Anterior cingulate cortex (tissue), 58 donors: ENCODE measurements at regions not wholly inside any gene's neighbourhood (a gene's known extent, or its start where the extent isn't known, plus 50 kb on each side); places are given as distances from the start of the nearest gene placed in this dataset.

Source experiments
- DNase-seq, 58 donors: peaks; one replicate each; lab custom pipeline; 2025; lab: John Stamatoyannopoulos, UW

- no peak for DNase-seq
Measured at GRCh38 chr10:123443924-123444323, 222.2 kb upstream of the GPR26 start.

DNA sequence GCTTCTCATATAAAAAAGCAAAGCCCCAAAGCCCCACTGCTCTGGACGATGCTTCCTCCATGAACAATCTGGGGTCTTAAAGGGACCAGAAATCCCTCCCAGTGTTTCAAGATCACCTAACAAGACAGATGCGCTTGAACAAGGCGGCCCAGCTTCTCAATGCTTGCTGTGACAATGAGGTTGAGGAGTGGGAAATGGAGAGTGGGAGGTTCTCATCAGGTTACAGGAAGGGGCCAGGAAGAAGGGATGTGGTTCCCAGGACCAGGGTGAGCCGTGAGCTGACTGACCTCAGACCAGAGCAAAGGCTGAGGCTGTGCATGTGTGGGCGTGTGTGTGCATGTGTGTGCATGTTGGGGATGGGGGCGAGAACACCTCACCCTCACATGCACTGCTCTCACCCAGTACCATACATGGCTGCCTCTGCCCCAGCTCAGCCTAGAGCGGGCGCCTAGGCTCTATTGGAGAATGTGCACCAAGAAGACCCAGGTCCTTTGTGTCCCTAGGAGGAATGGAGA is 220.8 kb upstream of the GPR26 start:
- no peak for DNase-seq

DNA sequence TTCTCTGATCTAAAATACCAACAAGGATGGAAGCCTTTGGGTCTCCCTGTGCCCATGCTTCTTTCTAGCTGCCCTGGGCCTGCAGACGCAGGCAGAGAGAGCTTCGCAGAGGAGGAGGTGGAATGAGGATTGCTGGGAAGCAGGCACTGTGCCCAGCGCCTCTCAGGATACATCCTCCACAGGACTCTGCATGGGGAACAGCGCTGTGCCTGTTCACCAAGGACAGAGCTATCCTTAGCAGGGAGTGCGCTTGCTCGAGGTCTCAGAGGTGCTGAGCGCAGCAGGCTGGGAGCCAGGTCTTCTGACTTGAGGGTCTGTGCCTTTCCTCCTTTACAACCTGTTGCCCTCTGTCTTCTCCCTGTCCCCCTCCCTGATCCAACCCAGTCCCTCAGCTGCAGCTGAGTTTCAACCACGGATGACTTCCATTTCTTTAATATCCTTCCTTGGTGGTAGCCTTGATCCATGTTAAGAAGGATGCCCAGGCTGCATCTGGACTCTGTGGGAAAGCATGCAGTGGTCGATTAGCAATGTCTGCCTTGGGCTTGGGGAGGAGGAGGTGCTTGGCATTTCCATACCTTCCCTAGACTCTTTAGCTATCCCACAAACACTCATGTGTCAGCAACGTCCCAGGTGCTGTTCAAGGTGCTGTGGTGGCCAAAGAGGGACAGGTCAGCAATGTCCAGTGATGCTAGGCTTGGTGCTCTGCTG is 219.6 kb upstream of the GPR26 start:
- DNase-seq = no peak

GRCh38 chr10:123449234-123449962 is 216.8 kb upstream of the GPR26 start:
- DNase-seq = no peak

DNA sequence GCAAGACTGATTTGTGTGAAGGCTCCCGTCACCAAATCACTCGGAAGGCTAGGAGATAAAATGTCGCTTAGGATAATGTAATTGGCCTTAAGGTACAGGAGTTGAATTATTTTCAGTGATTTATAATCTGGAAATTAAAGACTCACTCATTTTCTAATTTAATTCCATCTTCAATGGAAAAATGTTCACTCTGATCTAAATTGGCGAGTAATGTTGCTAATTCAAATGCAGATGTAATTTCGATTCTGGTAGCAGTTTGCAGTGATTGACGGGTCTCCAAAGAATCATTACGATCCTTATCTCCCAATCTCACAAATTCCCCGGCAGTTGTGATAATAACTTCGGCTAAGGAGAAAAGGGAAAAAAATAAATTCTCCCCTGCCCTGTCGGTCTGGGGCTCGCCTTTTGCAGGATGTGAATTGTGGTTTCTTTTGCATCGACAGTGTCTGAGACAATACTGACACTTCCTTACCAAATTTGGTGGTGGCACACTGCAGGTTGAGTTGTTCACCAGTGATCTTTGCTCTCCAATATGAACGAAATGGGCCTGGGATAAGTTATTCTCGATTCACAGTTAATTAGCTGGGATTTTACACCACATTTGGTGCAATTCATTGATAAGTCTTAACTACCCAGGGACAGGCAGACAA is 215.1 kb upstream of the GPR26 start:
- DNase-seq = no peak

DNA sequence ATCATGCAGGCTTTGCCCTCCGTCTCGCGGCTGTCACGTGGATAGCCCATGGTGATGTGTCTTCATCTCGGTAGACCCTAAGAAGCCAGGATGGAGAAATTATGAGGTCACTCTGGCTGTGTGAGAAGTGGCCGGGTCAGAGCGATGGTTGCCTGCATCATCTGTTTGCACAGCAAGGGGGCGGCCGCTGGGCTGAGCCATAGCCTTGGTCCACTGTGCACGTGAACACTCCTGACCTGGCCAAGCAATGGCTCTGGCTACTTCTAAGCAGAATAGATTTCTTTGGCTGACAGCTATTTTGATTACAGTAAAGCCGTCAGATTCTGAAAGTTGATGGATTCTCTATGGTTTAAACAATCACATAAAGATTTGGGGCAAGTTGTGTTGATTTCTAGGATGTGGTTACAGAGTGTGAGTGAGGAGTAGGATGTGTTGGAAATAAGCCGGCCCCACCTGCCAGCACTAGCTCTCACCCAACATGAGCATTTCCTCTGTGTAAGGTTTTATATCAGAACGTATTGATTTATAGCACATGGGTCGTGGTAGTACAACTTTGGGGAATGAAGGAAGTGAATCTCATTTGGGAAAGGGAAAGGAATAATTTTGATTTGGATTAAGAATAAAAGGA is 214.4 kb upstream of the GPR26 start:
- DNase-seq = no peak

- no peak for DNase-seq
Measured at GRCh38 chr10:123454987-123455386, 211.2 kb upstream of the GPR26 start.

- no peak for DNase-seq
Measured at GRCh38 chr10:123455861-123456260, 210.3 kb upstream of the GPR26 start.

DNA sequence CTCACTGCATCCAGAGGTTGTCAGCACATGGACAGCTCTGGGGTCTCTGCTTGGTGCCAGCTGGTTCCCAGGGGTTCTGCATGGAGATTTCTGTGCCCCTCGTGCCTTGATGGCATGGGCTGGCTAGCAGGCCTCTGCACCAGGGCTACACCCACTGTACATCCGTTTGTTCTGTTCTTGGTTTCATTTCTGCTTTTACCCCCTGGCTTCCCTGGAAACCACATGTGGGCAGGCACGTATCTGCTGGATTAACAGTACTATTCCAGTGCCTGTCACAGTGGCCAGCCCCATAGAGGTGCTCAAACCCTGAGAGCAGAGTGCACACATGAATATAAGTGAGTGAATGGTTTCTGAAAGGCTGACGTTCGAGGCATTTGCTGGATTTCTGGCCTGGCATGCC is 207.2 kb upstream of the GPR26 start:
- no peak for DNase-seq

DNA sequence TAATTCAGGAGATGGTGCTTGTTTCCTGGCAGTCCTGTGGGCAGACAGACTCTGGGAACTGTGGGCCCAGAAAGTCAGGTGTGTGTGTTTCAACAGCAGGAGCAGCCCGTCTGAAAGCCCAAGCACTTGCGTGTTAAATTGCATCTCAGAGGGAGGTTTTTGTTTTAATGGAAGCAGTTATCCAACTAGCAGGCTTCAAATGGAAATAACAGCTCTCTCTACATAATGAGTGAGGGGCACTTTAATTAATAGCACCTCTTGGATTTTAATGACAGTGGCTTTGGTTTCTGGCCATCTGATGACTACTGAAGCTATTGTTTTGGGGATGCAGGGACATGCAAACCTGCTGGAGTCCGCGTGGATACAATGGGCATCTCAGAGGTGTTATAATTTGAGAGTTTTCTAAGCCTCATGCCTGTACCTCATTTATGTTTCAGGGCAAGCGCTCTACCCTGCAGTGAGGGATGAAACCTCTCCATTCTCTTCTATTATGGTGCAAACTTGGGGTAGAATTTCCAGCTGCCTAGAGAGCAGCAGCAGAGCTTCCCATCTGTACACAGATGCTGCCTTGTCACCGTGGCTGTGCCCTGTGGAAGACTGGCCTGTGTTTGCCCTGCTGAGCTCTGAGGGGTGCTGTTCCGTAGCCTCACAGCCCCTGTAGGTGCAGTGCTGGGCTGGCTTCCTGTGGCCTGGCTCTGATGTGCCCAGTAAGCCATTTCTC is 206.6 kb upstream of the GPR26 start:
- DNase-seq = no peak

DNA sequence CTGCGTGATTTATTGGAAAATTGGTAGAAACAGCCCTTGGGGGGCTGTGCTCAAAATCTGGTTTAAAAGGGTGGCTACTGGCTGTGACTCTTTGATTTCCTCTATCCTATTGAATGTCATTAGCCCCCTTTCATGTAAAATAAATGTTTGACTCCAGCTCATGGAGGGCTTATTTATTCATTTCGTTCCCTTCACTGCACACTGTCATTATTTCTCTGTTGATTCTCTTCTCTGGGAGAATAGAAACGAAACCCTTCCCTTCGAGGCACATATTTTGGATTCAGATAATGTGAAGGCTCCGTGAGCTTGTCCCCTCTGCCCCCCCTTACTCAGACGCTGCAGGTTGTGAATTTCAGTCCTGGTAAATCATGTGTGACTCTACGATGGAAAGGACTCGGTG is 203.9 kb upstream of the GPR26 start:
- DNase-seq = no peak

GRCh38 chr10:123462756-123463155 is 203.4 kb upstream of the GPR26 start:
- no peak for DNase-seq

DNA sequence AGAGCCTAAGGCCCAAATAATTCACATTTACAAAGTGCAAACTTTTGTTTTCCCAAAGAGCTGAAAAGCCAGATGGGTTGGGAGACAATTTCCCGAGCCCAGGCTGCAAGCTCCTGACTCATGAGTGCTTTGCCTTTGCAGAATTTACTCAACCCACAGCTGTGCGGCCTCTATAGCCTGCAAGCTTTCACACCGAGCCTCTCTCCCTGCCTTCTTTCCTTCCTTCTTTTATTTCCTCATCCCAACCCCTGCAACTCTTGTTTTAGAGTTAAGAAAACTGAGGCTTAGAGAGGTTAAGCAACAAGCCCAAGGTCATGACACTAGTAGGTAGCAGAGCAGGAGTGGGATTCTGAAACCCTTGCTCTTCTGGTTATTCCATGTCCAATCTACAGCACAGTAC is 203.0 kb upstream of the GPR26 start:
- peak in 7 of 58 donors; percentile 2 to 22 (median 10) for DNase-seq

- DNase-seq = no peak
Measured at GRCh38 chr10:123463698-123464097, 202.5 kb upstream of the GPR26 start.

GRCh38 chr10:123464430-123465323 is 201.5 kb upstream of the GPR26 start:
- DNase-seq = no peak

- DNase-seq = peak in 1 of 58 donors; percentile 33
Measured at GRCh38 chr10:123470336-123470921, 195.7 kb upstream of the GPR26 start.

DNA sequence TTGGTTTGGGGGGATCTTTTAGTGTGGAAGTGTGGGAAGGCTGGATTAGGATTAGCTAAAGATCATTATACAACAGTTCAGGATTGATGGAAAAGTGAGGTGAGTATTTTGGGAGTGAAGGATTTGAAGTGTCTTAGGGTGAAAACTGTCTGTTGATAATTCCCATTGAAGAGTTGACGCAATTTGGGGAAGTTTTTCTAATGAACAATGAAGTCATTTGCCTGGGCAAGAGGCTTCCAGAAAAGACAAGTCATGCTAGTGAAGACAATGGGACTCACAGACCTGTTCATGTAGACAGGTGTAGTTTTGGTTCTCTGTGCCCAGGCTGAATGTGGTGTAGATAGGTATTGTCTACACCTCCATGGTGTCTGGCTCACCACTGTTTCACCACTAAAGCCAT is 194.3 kb upstream of the GPR26 start:
- DNase-seq = no peak

DNA sequence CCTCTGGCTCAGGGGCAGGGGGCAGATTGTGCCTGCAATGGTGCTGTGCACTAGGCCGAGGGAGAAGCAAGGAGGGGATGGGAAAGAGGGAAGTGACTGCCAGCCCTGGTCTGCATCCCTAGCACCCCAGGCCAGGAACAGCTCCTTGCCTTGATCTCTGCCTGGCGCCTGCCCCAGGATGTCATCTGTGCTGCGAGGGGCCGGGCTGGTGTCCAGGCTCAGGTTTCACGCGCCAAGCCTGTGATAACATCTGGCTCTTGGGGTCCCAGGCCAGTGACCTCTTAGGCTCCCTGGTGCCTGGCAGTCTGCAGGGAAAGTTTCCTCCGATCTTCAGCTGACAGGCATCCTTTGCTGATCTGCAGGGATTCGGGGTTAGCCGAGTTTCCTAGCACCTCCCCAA is 193.5 kb upstream of the GPR26 start:
- DNase-seq = no peak

GRCh38 chr10:123474700-123475099 is 191.5 kb upstream of the GPR26 start:
- DNase-seq = no peak
